HG02588 (cell line): ENCODE measurements at regions not wholly inside any gene's neighbourhood (a gene's known extent, or its start where the extent isn't known, plus 50 kb on each side); places are given as distances from the start of the nearest gene placed in this dataset.
A peak's percentile ranks its signal among the peaks of the same experiment; 100 is the strongest.

Experiments used
- ATAC-seq: cut with Tn5 transposase; IDR thresholded peaks from one replicate; pipeline ENCODE4 v1.9.1; 2021; ENCODE audit warnings: mild to moderate bottlenecking, moderate library complexity; ENCODE audit not compliant: unreplicated experiment

GRCh38 chr13:105821337-105821736, 714.1 kb downstream of the EFNB2 start:
- ATAC-seq, result no peak

GRCh38 chr13:105820415-105820814, 715.0 kb downstream of the EFNB2 start:
- no peak for ATAC-seq

GRCh38 chr13:105817498-105817897, 718.0 kb downstream of the EFNB2 start:
- no peak for ATAC-seq

GRCh38 chr13:105816994-105817393, 718.5 kb downstream of the EFNB2 start:
- no peak for ATAC-seq

GRCh38 chr13:105814902-105815250, 720.6 kb downstream of the EFNB2 start:
- ATAC-seq, result no peak

- ATAC-seq, result no peak
Measured at GRCh38 chr13:105814219-105814901, 721.1 kb downstream of the EFNB2 start.

- ATAC-seq, result no peak
Measured at GRCh38 chr13:105806628-105806920, 728.9 kb downstream of the EFNB2 start.

GRCh38 chr13:105805892-105806627, 729.4 kb downstream of the EFNB2 start:
- ATAC-seq, result no peak

- no peak for ATAC-seq
Measured at GRCh38 chr13:105804561-105805190, 730.8 kb downstream of the EFNB2 start.

- ATAC-seq, result no peak
Measured at GRCh38 chr13:105799155-105799554, 736.3 kb downstream of the EFNB2 start.

- ATAC-seq, result no peak
Measured at GRCh38 chr13:105798541-105798940, 736.9 kb downstream of the EFNB2 start.

- no peak for ATAC-seq
Measured at GRCh38 chr13:105796081-105796480, 739.4 kb downstream of the EFNB2 start.

GRCh38 chr13:105790923-105791322, 744.5 kb downstream of the EFNB2 start:
- no peak for ATAC-seq

GRCh38 chr13:105788530-105788929, 746.9 kb downstream of the EFNB2 start:
- no peak for ATAC-seq

GRCh38 chr13:105787632-105788031, 747.8 kb downstream of the EFNB2 start:
- no peak for ATAC-seq

GRCh38 chr13:105785436-105785835, 750.0 kb downstream of the EFNB2 start:
- ATAC-seq, result no peak

GRCh38 chr13:105783261-105783660, 752.2 kb downstream of the EFNB2 start:
- no peak for ATAC-seq

GRCh38 chr13:105778196-105778595, 757.3 kb downstream of the EFNB2 start:
- ATAC-seq, result no peak

- no peak for ATAC-seq
Measured at GRCh38 chr13:105774739-105775460, 760.6 kb downstream of the EFNB2 start.

- peak; percentile 64 for ATAC-seq
Measured at GRCh38 chr13:105773863-105774538, 761.5 kb downstream of the EFNB2 start.

GRCh38 chr13:105773241-105773640, 762.2 kb downstream of the EFNB2 start:
- ATAC-seq, result no peak
